H1 (cell line): ENCODE measurements at regions not wholly inside any gene's neighbourhood (a gene's known extent, or its start where the extent isn't known, plus 50 kb on each side); places are given as distances from the start of the nearest gene placed in this dataset.

Experiments used
- EP300 ChIP-seq, 2 experiments: IDR thresholded peaks; 1 replicate in 1 of 2; 2 replicates in 1 of 2; pipeline ENCODE4 v1.6.1; 2011 to 2012; ENCODE audit warnings: low read depth in 2 of 2, low read length in 2 of 2, mild to moderate bottlenecking in 2 of 2, borderline replicate concordance in 1 of 2, inconsistent platforms in 1 of 2, moderate library complexity in 1 of 2
- TF ChIP-seq, protein P1 (sequence below), 3 experiments: IDR thresholded peaks; 1 replicate in 2 of 3; 2 replicates in 1 of 3; pipeline versions ENCODE4 v1.5.1 to v1.6.1; 2011; ENCODE audit warnings: low read length in 3 of 3, mild to moderate bottlenecking in 3 of 3, inconsistent platforms in 2 of 3, low read depth in 1 of 3, moderate library complexity in 1 of 3; ENCODE audit not compliant: insufficient read depth in 1 of 3; ENCODE audit errors: control extremely low read depth in 1 of 3

DNA sequence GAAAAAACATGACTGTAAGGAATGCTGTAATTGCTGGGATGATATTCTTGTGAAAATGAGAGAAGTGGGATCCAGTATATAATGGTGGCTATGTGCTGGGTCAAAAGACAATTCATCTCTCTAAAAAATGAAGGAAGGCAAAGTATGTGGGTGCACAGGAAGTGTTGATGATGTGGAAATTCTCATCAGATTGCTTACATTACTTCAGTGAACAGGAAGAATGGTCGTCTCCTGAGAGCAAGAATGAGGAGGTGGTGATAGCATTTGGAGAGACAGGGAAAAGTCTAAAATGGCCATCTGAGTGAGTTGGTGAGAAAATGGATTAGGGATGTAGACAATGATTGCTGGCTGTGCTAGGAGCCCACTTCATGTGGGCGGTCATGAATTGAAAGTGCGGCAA, 253.5 kb upstream of the NREP start (continued):
- TF ChIP-seq, protein P1, sequence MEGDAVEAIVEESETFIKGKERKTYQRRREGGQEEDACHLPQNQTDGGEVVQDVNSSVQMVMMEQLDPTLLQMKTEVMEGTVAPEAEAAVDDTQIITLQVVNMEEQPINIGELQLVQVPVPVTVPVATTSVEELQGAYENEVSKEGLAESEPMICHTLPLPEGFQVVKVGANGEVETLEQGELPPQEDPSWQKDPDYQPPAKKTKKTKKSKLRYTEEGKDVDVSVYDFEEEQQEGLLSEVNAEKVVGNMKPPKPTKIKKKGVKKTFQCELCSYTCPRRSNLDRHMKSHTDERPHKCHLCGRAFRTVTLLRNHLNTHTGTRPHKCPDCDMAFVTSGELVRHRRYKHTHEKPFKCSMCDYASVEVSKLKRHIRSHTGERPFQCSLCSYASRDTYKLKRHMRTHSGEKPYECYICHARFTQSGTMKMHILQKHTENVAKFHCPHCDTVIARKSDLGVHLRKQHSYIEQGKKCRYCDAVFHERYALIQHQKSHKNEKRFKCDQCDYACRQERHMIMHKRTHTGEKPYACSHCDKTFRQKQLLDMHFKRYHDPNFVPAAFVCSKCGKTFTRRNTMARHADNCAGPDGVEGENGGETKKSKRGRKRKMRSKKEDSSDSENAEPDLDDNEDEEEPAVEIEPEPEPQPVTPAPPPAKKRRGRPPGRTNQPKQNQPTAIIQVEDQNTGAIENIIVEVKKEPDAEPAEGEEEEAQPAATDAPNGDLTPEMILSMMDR (IDR thresholded peaks at IDR 0.05; ENCODE audit: control extremely low read depth in 1 of 3, insufficient read depth in 1 of 3, low read depth in 1 of 3, low read length in 3 of 3) = no peak
- TF ChIP-seq EP300 (IDR thresholded peaks at IDR 0.05; ENCODE audit: borderline replicate concordance in 1 of 2, low read depth in 2 of 2, low read length in 2 of 2) = no peak
- TF ChIP-seq, all 59 proteins: peak for 0
